ENCODE measurements at regions not wholly inside any gene's neighbourhood (a gene's known extent, or its start where the extent isn't known, plus 50 kb on each side); places are given as distances from the start of the nearest gene placed in this dataset.
"Not testable (repeated sequence)": the region's sequence is repeated elsewhere in the genome, so short reads cannot be mapped to it uniquely, and the experiment has no call there.

- DNase-seq, result no peak
Measured at GRCh38 chr14:23694949-23695663, 58.9 kb downstream of the DHRS2 start.

DNA sequence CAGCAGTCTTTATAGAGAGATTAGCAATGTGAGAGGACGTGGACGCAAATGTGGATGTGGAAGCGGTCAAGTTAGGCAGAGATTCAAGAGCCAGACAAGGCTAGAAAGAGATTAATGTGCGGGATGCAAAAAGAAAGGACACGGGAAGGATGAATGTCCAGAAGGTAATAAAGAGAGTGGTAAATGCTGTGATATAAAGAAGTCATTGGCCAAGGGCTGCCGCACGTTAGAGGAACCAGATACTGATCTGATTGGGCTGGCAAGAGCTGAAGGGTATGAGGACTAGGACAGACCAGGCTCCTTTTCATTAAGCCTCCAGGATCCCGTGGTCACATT is 59.5 kb downstream of the DHRS2 start:
- DNase-seq, result no peak

- DNase-seq, result no peak
Measured at GRCh38 chr14:23696701-23697239, 60.6 kb downstream of the DHRS2 start.

- no peak for DNase-seq
Measured at GRCh38 chr14:23697680-23698079, 61.5 kb downstream of the DHRS2 start.

GRCh38 chr14:23702656-23703426 is 66.7 kb downstream of the DHRS2 start:
- DNase-seq, result no peak

GRCh38 chr14:23704890-23705289 is 68.7 kb downstream of the DHRS2 start:
- DNase-seq, result peak; percentile 6

- DNase-seq, result no peak
Measured at GRCh38 chr14:23707415-23707814, 71.3 kb downstream of the DHRS2 start.

GRCh38 chr14:23708343-23708742 is 72.2 kb downstream of the DHRS2 start:
- DNase-seq, result no peak

- DNase-seq, result no peak
Measured at GRCh38 chr14:23709923-23710322, 73.8 kb downstream of the DHRS2 start.

GRCh38 chr14:23712287-23712686 is 76.1 kb downstream of the DHRS2 start:
- no peak for DNase-seq

DNA sequence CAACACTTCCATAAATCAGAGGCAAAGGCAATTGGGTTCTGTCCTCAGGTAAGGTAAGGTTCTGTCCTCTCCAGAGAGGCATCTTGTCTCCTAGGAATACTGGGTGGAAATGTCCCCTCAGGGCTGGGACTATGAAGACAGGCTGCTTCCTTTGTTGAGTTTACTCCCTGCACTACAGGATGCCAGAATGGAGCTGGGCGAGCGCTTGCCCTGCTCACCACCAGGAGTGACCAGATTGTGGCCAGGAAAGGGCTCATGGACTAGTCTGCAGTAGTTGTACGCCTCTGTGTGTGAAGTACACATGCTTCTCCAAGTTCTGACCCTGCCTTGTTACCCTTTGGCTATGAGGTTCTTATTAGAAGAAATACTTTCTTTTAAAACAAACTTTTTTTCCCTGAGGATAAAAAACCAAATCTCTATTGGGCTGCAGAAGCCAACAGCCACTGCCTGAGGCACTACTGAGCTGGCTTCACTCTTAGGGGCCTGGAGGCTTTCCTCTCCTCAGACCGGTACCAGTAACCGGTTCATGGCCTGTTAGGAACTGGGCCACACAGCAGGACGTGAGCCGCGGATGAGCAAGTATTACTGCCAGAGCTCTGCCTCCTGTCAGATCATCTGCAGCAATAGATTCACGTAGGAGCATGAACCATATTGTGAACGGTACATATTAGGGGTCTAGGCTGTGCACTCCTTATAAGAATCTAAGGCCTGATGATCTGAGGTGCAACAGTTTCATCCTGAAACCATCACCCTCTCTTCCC is 83.2 kb downstream of the DHRS2 start:
- DNase-seq, result no peak

DNA sequence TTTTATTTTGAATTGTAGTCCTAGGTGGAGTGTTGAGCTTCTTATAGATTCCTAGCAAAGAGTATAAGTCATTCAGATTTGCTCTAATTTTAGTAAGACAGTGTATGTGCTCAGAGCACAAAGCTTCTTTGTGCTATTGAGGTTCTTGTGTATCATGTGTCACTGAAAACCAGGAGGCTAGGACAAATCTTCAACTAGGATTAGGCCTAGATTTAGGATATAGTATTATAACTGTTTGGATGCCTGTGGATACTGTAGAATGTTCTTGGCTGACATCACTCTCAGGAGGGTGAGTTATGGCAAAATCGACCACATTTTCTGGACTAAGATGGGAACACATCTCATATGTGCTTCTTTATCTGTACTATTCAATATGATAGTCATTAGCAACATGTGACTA is 86.5 kb downstream of the DHRS2 start:
- DNase-seq, result no peak

DNA sequence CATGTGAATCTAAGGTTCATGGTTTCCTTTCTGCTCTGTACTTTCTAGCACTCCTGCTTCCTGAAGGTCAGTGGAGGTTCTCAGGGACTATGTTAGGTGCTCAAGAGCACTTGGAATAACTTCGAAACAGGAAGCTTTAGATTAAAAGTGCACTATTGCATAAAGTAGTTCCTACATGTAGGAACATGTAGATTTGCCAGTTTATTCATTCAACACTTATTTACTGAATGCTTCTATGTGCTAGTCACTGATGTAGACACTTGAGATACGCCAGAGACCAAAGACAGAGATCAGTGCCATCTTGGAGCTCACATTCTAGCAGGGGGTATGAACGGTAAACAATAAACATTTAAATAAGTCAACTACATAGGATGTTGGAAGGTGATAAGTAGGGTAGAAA is 87.7 kb downstream of the DHRS2 start:
- no peak for DNase-seq

DNA sequence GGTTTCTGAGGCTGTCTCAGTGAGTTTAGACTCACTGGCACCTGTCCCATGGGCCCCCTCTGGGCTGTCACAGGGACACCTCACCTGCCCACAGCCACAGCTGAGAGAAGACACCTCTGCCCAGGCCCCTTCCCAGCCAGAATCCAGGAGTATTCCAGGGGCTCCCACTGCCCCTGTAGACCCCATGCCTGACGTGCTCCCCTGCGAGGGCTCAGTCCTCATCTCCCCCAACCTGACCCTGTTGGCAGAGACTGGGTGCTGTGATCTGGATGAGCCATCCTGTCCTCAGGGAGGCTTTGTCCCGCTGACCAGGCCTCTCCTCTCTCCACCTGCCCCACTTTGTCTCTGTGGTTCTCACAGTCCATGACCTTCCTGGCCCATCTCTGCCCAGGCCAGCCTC is 89.4 kb downstream of the DHRS2 start:
- DNase-seq, result no peak

DNA sequence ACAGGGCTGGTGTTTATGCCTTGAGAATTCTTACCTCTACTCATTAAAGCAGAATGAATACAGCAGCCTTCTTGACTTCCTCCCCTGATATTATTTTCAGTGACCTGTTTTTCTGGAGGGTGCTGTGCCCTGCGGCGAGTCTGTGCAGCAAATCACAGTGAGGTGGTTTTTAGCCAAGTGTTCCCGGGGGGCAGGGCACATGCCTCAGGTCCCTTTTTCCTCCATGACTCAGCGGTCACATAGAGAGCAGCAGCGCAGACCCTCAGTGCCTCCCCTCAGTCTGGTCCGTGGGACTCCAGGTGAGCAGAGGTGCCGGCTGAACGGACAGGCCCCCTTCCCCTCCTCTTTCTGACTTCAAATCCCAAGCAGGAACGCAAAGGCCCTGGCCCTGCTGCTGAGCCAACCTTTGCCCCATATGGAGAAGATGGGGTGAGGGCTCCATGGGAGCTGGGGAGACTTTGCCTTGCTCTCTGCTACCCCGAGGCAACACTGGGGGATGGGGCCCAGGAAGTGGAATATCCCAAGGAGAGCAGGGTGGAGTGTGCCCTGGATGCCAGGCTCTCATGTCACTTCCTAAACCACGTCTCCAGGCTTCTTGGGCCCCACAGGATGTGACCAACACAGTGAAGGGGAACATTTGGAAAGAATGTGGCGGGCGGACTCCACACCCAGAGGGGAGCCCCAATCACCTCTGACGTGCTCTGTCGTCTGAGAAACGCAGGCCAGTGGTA is 90.0 kb downstream of the DHRS2 start:
- peak; percentile 42 for DNase-seq

GRCh38 chr14:23727566-23728335 is 91.6 kb downstream of the DHRS2 start:
- DNase-seq, result peak; percentile 76

DNA sequence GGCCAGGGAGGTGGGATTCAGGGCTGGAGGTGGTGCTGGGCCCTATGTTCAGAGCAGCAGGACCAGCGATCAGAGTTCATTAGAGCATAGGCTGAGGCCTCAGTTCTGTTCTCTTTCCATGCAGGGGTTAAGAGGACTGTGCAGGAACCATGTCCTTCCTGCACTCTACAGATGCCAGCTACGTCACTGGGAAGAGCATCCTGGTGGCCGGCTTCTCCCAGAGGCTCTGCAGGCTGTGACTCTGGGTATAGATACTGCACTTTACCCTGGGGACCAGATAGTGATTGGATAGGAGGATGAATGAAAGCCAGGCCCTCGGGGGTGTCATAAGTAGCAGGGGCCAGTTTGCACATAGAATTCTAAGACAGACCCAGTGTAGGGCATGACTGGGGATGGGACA is 92.6 kb downstream of the DHRS2 start:
- DNase-seq, result no peak

GRCh38 chr14:23729720-23730387 is 93.7 kb downstream of the DHRS2 start:
- DNase-seq, result no peak

- DNase-seq, result no peak
Measured at GRCh38 chr14:23735394-23735793, 99.2 kb downstream of the DHRS2 start.

- not testable (repeated sequence) for DNase-seq
Measured at GRCh38 chr14:23744368-23744767, 108.2 kb downstream of the DHRS2 start.

GRCh38 chr14:23750357-23750756 is 114.2 kb downstream of the DHRS2 start:
- no peak for DNase-seq
